D721Med (cell line): ENCODE measurements at regions not wholly inside any gene's neighbourhood (a gene's known extent, or its start where the extent isn't known, plus 50 kb on each side); places are given as distances from the start of the nearest gene placed in this dataset.

ENCODE experiments used
- DNase-seq: peaks from one replicate; pipeline ENCODE4 v3.0.0; 2011; ENCODE audit warnings: low spot score; ENCODE audit not compliant: insufficient read length
- FAIRE-seq: peaks from 2 replicates; lab custom pipeline; 2011; peaks lifted over from hg19 to GRCh38; lab: Jason Lieb, UNC
- CTCF ChIP-seq: IDR thresholded peaks from 2 replicates; pipeline ENCODE4 v1.5.1; 2012; ENCODE audit warnings: mild to moderate bottlenecking, control low read depth; ENCODE audit not compliant: insufficient read depth; ENCODE audit errors: missing control alignments

GRCh38 chr2:107349329-107349728 lies 463.4 kb upstream of the ST6GAL2 start:
- no peak for FAIRE-seq

DNA sequence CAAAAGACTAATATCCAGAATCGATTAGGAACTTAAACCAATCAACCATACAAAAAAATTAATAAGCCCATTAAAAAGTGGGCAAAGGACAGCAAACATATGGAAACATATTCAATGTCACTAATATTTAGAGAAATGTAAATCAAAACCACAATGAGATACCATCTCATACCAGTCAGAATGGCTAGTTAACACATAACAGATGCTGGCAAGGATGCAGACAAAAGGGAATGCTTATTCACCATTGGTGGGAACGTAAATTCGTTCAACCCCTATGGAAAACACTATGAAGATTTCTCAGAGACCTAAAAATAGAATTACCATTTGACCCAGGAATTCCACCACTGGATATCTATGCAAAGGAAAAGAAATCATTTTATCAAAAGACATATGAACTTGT lies 468.2 kb upstream of the ST6GAL2 start:
- FAIRE-seq (no peak), DNase-seq (no peak)
- TF ChIP-seq CTCF = no peak

More at GRCh38 chr2:107349329-107349728, 463.4 kb upstream of the ST6GAL2 start:
- TF ChIP-seq CTCF = no peak
- DNase-seq = no peak

DNA sequence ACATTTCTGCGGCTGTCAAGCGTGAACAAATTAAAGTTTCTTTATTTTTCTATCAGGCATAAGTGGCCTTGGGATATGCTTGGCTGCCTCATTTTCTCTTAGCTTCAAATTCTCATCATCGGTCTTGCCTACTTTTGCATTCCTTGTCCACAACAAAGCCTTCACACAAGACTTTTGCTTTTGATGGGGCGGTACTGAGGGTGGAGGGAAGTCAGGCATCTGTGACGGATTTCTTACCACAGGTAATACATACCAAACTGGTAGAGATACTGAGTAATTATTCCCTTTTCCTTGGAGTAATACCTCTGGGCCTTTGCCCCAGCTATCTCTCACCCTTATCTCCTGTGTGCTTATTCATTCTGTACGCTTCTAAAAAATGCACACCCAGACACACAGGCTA lies 468.3 kb upstream of the RGPD4 start:
- FAIRE-seq = no peak
- DNase-seq = no peak
- TF ChIP-seq CTCF = no peak

- DNase-seq = no peak
- TF ChIP-seq CTCF = no peak
- no peak for FAIRE-seq
Observed at GRCh38 chr2:107359021-107359420, 467.7 kb upstream of the RGPD4 start.

- DNase-seq (no peak), FAIRE-seq (no peak)
- TF ChIP-seq CTCF = no peak
Observed at GRCh38 chr2:107361751-107362381, 464.8 kb upstream of the RGPD4 start.

- no peak for DNase-seq
- TF ChIP-seq CTCF = no peak
- no peak for FAIRE-seq
Observed at GRCh38 chr2:107362993-107363392, 463.7 kb upstream of the RGPD4 start.

DNA sequence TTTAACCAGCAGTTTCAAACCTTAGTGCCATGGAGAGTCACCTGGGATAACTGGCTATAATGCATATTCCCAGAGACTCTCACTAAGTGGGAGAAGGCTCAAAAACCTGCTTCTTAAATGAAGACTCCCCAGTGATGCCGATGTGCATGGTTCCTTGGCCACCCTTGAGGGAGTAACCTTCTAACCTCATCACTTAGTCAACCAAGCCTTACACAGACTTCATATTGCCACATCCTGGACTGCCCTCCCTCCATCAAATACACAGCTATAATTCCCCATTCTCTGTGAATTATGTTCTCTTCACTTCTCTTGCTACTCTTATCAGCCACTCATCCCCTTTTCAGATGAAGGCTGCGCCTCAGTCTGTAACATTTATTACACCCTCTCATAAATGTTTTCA lies 462.9 kb upstream of the RGPD4 start:
- no peak for TF ChIP-seq CTCF
- no peak for FAIRE-seq
- no peak for DNase-seq
